Midbrain (tissue), 1 donor: ENCODE measurements at regions not wholly inside any gene's neighbourhood (a gene's known extent, or its start where the extent isn't known, plus 50 kb on each side); places are given as distances from the start of the nearest gene placed in this dataset.
"Not testable (repeated sequence)": the region's sequence is repeated elsewhere in the genome, so short reads cannot be mapped to it uniquely, and the experiment has no call there.

Source experiments
- DNase-seq: peaks from one replicate; lab custom pipeline; 2025; lab: John Stamatoyannopoulos, UW

DNA sequence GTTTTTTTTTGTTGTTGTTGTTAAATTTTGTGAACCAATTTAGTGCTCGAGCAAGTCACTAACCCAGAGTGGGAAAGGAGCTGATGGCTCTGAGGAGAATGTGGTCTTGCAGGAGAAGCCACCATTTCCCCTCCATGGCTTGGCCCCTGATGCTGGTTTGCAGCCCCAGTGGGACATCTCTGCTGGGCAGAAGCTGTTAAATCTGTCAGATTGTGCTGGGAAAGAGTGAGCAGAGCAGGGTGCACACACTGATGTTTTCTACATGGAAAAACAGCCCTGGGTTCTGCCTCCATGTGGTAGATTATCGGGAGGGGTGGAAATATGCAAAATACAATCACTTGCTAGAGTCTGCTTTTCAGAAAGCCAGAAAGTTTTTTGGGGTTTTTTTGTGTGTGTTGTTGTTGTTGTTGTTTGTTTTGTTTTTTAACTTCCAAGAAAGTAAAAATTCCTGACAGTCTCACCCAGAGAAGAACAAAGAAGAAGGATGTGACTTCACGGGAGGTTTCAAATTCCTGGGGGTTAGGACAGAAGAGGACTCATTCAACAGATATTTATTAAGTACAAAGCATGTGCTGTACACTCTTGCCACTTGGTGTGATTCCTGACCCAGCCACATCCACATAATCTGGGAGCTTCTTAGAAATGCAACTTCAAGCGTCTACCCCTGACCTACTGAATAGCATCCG is 133.7 kb downstream of the FOXB1 start:
- DNase-seq, result no peak

DNA sequence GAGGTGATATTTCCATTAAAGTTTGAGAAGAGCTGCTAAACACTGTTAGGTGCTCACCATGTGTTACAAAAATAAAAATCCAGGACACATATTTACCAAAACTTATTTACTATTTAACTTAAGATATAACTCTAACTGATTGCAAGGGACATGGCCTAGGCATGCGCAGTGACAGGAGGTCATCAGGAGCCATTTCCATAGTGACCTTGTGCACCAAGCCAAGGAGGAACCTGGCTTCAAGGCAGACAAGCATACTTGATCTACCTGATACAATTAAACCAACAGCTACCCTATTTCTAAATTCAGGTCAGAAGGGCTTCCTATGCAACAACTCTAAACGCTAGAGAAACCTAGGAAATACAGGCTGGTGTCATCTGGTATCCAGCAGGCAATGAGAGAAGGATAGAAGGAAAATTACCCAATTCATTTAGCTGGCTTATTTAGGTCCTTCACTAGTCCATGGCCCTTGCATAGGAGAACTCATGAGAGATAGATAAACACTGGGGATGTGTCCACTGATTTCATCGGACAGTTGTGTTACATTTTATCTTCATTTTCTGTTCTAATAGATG is 134.4 kb downstream of the FOXB1 start:
- no peak for DNase-seq

DNA sequence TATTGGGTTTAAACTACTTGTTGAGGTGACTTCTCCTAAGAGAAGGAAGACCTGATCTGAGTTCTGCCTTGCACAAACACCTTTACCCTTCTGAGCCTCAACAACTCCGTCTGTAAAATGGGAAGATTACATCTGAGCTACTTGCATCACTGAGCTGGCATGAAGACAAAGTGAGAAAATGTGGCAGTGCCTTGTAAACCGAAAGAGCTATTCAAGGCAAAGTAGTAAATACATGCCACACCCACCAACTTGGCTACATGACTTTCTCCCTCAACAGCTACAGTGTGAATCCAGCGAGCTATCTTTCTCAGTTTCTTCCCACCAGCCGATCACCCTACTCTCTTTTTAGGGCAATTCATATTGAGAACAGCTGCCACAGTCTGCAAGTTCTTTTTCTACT is 148.3 kb downstream of the FOXB1 start:
- no peak for DNase-seq

DNA sequence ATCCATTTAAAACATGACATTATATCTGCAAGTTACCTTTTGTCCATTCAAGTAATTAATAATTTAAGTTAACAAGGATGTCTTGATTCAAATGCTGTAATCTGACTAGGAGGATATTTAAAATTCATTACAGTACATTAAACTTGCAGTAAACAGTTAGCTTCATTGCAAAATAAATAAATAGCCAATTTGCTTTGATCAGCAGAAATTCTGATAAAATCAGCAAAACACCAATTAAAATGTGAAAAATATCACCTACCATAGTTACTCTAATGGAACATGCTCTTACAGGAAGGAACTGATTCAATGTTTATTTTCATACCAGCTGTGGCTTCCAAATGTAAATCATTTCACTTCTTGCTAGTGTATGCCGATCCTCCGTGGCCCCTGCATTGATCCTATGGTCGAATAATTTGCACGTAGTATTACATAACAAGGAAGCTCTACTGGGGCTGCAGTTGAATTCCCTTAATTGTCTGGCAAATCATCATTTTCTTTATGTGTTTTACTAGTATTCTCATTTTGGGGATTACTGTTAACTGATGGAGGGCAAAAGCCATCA is 150.7 kb downstream of the FOXB1 start:
- DNase-seq, result no peak

DNA sequence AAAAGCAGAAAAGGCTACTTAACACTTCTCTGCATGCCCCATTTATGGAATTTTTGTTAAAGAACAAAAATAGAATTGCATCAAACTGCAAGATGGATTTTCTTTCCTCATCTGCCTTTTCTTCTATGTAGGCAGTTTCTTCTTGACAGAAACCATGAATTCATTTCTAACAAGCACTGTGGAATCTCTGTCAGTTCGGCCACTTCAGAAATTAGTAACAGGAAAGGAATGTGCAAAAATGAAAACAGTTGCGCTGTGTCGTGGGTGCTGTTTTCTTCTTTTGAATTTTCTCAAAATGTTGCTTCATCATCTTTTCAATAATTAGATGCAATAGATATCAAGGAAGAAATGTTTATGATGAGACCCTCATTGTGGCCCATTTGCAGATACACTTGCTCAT is 151.6 kb downstream of the FOXB1 start:
- no peak for DNase-seq

DNA sequence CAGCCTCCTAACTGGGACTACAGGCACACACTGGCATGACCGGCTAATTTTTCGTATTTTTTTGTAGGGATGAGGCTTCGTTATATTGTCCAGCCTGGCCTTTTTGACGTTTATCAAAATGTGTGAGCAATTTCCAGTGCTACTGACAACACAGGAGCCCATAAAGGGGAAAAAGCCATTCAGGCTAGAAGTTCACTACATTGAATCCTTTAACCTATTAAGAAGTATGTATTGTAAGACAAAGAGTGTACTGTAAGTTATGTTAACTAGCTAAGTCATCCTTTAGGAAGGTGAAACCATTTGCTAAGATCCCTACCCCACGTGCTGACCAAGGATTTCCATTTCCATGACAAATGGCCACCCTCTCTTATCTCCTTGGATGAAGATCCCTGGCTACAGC is 156.8 kb downstream of the FOXB1 start:
- no peak for DNase-seq

DNA sequence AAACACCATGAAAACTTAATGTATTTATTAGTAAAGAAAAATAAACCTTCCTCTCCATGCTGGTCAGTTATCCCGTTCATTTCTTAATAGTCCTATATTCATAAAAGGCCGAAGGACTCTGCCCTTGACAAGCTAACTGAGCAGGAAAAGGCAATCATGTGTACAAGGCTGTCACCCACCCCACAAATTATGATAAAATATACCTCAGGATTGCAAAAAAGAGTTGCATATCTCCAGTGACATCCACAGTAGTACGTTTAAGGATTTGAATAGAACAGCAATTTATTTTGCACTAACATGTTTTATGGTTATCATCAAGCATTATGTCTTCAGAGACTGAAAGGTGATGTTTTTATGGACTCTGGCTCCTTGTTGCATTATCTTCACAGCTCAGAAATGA is 157.6 kb downstream of the FOXB1 start:
- no peak for DNase-seq

DNA sequence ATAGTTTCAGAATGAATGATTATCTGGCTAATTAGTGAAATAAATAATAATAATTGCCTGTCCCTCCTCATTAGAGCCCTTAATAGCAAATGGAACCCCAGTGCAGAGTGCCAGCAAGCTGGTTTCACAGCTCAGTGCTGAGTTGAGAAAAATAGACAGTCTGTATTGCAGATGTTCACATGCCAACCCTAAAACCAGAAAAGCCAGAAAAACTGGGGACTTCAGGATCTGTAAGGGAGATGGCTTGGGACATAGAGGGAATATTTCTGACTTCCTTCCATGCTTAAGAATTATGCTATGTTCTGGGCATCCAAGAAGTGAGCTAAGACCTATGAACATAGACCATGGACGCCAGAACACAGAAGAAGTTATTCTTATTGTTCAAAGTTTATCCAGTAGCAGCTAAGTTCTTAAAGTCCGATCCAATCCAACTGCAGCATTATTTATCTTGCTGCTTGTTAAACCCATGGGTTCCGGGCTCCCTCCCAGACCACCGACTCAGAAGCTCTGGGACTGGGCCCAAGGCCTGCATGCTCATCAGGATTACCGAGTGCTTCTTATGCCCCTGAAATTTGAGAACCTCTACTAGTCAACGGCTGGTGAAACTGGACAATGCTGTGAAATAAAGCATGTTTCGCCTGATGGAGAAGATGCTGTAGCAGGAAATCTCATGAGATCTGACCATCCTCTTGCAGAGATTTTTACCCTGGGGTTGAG is 158.3 kb downstream of the FOXB1 start:
- DNase-seq, result no peak

DNA sequence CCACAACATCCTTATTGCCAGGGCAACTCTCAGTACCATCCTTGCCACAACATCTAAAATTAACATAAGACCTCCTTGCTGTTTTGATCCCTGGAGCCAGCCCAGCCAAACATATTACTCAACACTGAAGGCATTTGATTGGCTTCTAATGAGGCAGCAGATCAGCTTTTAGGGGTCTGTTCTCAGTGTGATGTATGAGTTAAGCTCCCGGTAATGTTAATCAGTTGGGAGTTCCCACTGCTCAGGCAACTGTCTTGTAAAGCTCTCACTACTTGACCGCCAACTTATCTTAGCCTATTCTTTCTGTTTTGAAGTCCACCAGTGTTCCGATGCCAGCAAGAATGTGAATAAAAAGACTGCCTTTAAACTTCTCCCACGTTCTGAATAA is 158.9 kb downstream of the FOXB1 start:
- no peak for DNase-seq

DNA sequence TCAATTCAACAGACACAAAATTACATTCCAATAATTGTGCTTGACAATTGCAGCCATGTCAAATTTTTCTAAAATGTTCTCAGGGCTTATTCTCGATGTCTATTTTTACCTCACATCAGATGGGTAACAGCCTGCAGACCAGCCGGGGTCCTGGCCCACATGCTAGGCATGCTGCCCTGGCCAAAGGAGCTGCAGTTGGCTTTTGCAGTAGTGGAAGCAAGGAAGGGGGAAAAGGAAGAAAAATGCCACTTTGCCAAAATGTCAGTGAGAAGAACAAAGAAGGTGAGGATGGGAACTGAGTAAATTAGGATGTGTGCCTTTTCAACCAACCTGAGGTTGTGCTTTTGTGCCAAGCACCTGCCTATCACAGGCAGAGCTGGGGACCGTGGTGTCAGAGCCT is 161.0 kb downstream of the FOXB1 start:
- no peak for DNase-seq

DNA sequence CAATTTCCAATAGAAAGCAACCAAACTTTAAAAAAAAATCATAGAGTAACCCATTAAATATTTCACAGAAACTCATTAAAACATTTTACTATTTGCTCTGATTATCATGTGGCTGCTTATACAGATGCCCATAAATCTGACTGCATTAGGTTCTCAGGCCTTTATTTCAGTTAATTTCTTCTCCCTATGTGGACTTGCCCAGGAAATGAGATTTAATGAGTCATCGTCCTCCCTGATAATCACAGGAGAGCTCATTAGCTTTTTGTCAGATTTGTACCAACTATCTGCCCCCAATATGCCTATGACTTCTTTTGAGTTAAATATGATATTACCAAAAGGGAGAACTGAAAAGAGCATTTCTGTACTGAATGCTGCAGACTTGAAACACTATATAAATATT is 168.0 kb downstream of the FOXB1 start:
- DNase-seq, result no peak

DNA sequence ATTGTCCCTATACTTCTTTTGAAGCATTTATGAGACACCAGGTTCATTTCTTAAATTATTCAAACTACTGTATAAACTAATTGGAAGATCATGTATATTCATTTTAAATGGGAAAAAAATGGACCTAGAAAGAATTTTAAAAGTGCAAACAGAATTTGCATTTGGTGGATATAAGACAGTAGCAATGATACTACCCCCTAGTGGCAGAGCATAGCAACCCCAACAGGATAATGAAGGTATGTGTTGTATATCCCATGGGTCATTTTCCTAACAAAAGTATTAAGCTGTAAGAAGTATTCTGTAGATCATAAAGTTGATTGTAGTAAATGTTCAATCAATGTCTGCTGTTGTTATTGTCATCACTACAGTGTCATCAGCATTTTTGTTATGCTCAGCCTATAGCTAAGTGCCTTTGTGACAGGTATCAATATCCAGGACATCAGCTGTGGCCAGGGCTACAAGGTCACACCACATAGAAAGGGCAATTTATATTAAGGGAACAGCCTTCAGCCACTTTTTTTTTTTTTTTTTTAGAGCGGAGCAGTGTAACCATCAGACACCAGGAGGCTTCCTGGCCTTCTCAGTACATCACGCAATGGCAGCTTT is 175.8 kb downstream of the FOXB1 start:
- DNase-seq, result peak; percentile 43

DNA sequence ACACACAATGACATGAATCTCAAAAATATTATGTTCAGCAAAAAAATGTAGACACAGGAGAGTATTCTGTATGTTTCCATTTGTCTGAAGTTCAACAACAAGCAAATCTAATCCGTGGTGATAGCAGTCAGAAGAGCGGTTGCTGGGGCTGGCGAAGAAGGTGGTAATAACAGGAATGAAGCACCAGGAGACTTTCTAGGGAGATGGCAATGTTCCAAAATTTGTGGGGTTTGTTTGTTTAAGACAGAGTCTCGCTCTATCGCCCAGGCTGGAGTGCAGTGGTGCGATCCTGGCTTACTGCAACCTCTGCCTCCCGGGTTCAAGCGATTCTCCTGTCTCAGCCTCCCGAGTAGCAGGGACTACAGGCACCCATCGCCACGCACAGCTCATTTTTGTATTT is 177.8 kb downstream of the FOXB1 start:
- DNase-seq, result not testable (repeated sequence)

DNA sequence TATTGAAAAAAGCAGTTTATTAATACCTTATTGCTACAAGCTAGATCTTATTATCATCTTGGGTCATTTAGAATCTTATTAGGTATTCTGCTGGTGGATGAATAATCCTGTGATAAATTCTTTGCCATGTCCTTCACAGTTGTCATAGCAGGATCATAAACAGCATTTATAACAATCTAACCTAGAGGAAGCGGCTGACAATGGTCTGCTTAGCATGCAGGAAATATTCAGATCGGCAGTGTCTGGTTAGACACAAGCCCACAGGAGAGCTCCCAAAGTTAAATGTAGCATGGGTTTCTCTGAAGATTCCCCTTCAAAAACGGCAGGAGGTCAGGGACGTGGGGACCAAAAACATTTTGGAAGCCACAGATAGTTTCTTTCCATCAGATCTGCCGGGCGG is 179.3 kb downstream of the FOXB1 start:
- DNase-seq, result no peak

DNA sequence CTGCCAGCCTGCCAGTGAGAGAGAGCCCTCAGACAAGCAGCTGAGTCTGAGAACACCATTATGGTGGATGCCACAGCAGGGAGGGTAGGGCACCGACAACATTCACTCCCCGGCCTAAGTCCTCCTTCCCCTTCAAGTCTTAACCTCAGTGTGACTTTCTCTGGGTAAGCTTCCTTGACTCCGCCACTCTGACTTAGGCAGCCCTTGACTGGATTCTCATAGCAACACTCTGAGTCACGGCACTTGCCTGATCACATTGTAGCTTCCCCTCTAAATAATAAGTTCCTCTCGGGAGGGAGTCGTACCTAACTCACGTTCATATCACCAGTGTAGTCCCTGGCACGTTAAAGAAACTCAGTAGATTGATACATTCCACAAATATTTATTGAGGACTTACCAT is 180.5 kb downstream of the FOXB1 start:
- no peak for DNase-seq

DNA sequence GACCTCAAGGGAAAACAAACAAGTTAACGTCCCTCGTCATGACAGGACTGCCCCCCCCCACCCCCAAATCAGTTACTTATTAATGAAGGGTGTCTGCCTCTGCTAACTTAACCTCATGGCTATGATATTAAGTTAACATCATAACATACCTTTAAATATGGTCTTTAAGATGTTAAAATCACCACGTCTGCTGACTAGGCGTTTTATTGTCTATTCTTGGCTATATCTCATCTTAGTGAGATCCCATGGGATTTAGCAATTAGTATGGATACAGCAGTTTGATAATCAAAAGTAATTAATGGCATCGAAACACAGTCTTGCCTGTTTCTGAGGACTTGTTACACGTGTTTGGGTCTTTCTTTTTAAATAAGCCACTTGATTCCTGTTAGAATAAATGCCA is 186.9 kb downstream of the FOXB1 start:
- no peak for DNase-seq

DNA sequence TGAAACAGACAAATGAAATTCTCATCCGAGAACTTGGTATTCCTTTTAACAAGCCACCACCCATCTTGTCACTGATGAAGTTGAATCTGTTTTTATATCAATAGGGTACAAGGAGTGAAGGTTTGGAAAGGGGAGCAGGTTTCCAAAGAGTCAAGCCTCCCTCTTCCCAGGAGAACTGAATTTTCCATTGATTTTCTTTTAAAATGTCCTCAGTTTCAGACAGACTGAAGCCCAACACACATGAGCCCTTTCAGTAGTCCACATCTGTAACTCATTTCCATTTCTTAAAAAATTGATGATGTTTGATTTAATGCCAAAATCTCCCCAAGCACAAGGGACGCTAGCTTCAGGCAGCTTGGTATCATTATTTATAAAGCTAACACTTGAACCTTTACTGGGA is 187.7 kb downstream of the FOXB1 start:
- DNase-seq, result no peak

DNA sequence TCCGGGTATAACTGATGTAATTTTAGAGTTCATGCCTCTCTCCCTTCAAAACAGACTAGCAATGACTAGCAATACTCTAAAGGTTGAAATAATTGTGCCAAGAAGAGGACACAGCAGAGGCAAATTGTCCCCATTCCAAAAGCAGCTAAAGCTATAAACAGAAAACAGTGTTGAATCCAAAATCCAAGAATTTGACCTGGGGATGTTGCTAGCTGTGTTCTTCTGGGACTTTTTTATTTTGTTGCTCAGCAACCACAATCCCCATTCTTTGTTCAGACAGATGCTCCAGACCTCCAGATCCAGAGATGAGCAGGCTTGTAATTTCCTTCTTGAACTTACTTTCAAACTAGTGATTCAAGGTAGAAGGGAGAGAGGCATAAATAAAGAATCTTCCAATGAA is 191.5 kb downstream of the FOXB1 start:
- no peak for DNase-seq

DNA sequence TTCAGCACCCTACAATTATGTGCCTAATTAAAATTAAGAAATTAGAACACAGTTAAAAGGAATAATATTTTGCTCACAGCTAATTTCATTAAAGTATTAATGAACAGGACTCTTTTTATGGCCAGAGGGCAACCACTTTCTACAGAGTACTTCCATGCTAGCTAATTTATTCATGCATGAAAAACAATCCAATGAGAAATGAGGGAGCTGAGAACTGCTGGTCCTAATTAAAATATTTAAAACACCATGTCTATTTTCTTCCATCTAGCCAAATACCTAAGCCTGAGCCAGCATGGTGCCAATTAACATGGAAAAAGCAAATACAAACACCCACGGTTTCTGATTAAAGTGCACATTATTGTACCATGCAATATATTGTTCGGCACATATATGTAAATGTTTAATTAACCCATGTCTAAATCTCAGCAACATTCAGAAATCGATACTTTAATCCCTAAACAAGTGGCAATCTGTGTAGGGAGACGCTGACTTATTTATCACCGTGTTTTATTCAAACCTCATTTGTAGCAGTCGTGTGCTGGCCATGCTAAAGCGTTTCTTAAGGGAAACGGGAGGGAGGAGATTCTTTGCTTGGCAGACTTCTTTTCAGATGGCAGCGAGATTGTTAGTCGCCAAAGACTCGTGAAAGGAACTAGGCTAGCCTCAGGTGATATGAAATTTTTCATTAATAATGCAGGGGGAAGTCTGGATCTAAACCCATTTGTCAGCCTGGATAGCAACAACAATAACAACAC is 193.5 kb downstream of the ANXA2 start:
- no peak for DNase-seq

DNA sequence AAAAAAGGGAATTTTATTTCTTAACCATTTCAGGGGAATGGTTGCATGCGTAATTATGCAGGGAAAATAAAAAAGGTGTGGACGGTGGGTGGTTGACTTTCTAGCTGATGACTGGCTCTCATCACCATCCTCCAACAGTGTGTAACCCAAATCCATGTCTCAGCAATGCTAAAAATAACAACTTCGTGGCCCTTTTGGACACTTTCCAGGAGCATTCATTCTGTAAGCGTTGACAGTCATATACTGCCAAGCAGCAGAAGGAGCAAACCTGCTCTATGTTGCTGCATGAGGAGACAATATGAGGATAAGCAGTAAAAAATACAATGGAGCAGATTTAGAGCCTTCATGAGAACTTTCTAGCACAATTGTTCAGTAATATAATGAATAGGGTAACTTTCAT is 189.1 kb downstream of the ANXA2 start:
- no peak for DNase-seq

DNA sequence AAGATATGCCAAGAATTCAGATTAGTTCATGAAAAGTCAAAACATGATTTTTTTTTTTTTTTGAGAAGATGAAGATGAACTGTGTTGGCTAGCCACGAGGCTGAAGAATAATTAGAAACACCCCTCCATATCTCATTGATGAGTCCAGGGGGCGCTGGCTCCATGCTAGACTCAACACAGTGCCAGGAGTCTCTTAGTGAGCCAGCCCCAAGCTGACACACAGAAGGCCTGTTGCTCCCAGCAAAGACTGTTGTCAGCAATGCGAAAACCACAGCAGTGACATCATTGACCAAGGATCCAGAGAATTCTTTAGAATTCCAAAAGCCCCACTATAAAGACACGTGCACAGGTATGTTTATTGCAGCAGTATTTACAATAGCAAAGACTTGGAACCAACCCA is 185.2 kb downstream of the ANXA2 start:
- no peak for DNase-seq

DNA sequence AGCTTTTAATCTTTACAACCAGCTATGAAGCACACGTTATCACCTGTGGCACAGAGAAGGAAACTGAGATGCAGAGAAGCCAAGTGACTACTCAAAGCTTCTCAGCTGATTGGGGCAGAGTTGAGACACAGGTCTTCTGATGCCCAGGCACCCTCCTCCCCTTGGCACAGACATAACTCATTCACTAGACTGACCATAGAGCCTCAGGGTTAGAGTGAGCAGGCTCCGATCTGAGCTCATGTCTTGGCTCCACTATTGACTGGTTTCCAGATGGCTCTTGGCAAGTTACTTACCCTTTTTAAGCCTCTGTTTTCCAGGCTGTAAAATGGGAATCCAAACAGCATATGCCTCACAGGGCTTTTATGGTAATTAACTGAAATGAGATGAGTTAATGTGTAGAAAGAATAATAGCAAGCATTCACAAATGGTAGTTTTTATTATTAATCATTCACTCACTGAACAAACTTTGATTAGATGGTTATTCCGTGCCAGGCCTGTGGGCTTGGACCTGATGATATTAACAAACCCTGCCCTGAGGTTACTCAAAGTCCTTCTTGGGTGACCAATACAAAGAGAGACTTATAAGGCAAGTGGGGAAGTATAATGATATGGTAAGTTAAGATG is 184.3 kb downstream of the ANXA2 start:
- DNase-seq, result no peak
